ENCODE measurements at regions not wholly inside any gene's neighbourhood (a gene's known extent, or its start where the extent isn't known, plus 50 kb on each side); places are given as distances from the start of the nearest gene placed in this dataset.

- no peak for TF ChIP-seq CTCF (IDR thresholded peaks at IDR 0.05)
- TF ChIP-seq POLR2A (IDR thresholded peaks at IDR 0.05) = no peak
These were observed 107.9 kb downstream of the AQP9 start for GRCh38 chr15:58246041-58246440.
